Hepatocyte (in vitro differentiated cells): ENCODE measurements at regions not wholly inside any gene's neighbourhood (a gene's known extent, or its start where the extent isn't known, plus 50 kb on each side); places are given as distances from the start of the nearest gene placed in this dataset.

ENCODE experiments used
- CTCF ChIP-seq: fragments of 200-600 bp; sonication (generic); IDR thresholded peaks from 2 replicates; pipeline ENCODE4 v1.5.1; 2016; ENCODE audit warnings: antibody characterized with exemption, mild to moderate bottlenecking; ENCODE audit not compliant: poor library complexity
- EZH2 ChIP-seq: fragments of 200-600 bp; sonication (generic); IDR thresholded peaks from 2 replicates; pipeline ENCODE4 v1.6.1; 2016; ENCODE audit warnings: antibody characterized with exemption, mild to moderate bottlenecking, borderline replicate concordance

- TF ChIP-seq CTCF = no peak
- TF ChIP-seq EZH2 = no peak
Observed at GRCh38 chr2:4300616-4301015, 597.2 kb downstream of the DCDC2C start.
